ENCODE measurements at regions not wholly inside any gene's neighbourhood (a gene's known extent, or its start where the extent isn't known, plus 50 kb on each side); places are given as distances from the start of the nearest gene placed in this dataset.

- TF ChIP-seq ZNF274 (IDR thresholded peaks at IDR 0.05; ENCODE audit: low read depth, low read length) (no peak), YY1 (IDR thresholded peaks at IDR 0.05; ENCODE audit: insufficient read depth, insufficient read length) (no peak)
These were observed 126.5 kb upstream of the CMC1 start for GRCh38 chr3:28114893-28115292.

All from NT2/D1 (cell line).